ENCODE measurements at regions not wholly inside any gene's neighbourhood (a gene's known extent, or its start where the extent isn't known, plus 50 kb on each side); places are given as distances from the start of the nearest gene placed in this dataset.
"Not testable (repeated sequence)": the region's sequence is repeated elsewhere in the genome, so short reads cannot be mapped to it uniquely, and the experiment has no call there.

DNA sequence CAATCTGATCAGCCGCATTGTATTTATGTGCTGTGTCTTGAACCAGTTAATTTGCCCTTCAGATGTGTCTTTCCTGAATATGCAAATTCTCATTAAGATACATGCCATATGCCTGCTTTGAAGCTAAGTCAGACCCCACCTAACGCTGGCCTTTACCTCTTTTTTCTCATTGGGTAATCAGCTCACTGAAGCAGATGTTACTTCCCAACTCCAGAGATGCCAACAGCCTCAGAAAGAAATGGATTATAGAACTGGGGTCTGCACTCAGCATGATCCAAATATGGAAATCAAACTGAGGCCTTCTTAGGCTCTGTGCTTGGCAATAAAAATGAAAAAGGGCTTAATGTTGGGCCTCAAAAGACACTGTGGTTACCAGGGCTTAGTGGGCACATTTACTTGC is 113.9 kb downstream of the FZD1 start:
- DNase-seq (ENCODE audit: low read depth) = no peak
- TF ChIP-seq CTCF (IDR thresholded peaks at IDR 0.05; ENCODE audit: insufficient read depth, low read depth, low read length, missing control alignments) = no peak
- H3K4me3 ChIP-seq (ENCODE audit: low read depth, low read length) = no peak overlapping the region

DNA sequence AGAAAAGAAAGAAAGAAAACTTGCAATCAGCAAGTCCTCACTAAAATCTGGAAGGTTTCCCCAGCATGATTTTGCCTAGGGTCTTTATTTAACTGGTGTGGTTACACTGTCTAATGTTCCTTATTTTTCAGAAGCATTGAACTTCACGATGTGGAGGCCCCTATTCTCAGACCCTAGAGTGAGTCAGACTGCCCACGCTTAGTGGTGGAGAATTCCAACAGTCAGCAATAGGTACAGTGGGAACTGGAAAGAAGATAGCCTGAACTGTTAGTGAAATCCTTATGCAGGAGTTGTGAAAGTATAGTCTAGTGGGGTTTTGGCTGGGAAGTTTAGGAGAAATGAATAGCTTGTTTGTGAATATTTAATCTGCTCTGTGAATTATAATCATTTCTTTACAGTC is 115.0 kb downstream of the FZD1 start:
- no peak for DNase-seq (ENCODE audit: low read depth)
- H3K4me3 ChIP-seq (ENCODE audit: low read depth, low read length) = no peak overlapping the region
- TF ChIP-seq CTCF (IDR thresholded peaks at IDR 0.05; ENCODE audit: insufficient read depth, low read depth, low read length, missing control alignments) = no peak

DNA sequence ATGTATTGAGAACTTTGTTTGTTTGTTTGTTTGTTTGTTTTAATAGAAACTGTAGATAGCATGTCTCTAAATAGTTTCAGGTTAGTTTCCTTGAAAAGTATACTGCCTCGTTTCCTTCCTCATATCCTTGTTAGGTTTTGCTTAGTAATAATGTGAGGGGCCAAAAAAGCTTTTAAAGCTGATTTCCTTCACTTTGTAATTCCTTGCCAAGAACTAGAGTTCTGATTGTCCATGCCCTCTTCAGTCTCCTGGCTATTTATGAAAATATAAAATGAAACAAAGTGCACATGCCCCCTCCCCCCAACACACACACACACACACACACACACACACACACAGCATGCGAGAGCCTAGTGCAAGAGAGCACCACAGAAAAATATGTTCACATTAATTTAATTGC is 115.8 kb downstream of the FZD1 start:
- no peak overlapping the region for H3K4me3 ChIP-seq (ENCODE audit: low read depth, low read length)
- no peak for TF ChIP-seq CTCF (IDR thresholded peaks at IDR 0.05; ENCODE audit: insufficient read depth, low read depth, low read length, missing control alignments)
- no peak for DNase-seq (ENCODE audit: low read depth)

GRCh38 chr7:91383053-91383904 is 119.0 kb downstream of the FZD1 start:
- no peak overlapping the region for H3K4me3 ChIP-seq (ENCODE audit: low read depth, low read length)
- no peak for TF ChIP-seq CTCF (IDR thresholded peaks at IDR 0.05; ENCODE audit: insufficient read depth, low read depth, low read length, missing control alignments)
- DNase-seq (ENCODE audit: low read depth) = no peak

GRCh38 chr7:91383905-91384274 is 119.7 kb downstream of the FZD1 start:
- DNase-seq (ENCODE audit: low read depth) = no peak
- H3K4me3 ChIP-seq (ENCODE audit: low read depth, low read length) = no peak overlapping the region
- no peak for TF ChIP-seq CTCF (IDR thresholded peaks at IDR 0.05; ENCODE audit: insufficient read depth, low read depth, low read length, missing control alignments)

- H3K4me3 ChIP-seq (ENCODE audit: low read depth, low read length); DNase-seq (ENCODE audit: low read depth): not testable (repeated sequence)
Observed at GRCh38 chr7:91394757-91395156, 130.5 kb downstream of the FZD1 start.

DNA sequence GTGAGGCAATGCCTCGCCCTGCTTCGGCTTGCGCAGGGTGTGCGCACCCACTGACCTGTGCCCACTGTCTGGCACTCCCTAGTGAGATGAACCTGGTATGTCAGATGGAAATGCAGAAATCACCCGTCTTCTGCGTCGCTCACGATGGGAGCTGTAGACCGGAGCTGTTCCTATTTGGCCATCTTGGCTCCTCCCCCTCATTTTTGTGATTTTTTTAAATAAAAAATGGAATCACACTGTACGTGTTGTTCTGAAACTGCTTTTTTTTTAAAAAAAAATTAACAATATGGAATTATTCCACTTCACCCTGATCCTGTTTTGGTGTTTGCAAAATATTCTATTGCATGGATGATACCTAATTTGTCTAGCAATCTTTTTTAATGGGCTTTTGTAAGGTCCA is 131.1 kb downstream of the FZD1 start:
- not testable (repeated sequence) for DNase-seq (ENCODE audit: low read depth); H3K4me3 ChIP-seq (ENCODE audit: low read depth, low read length)

DNA sequence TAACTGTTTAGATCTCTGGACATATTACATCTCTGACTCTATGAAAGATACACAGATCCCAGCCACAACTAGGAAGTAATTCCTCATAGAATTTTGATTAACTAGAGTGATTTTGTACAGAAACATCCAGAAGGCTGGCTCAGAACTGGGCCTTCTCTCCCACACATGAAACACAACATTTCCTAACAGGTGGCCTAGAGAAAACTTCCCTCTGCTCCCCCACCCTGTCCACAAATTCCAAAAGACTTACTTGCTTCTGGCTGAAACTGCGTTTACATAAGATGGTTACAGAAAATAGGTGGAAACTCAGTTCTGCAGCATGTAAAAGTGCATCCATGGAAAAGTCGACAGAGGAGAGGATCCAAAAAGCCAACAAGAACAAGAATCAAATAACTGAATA is 132.9 kb downstream of the FZD1 start:
- H3K4me3 ChIP-seq (ENCODE audit: low read depth, low read length) = no peak overlapping the region
- no peak for DNase-seq (ENCODE audit: low read depth)
- TF ChIP-seq CTCF (IDR thresholded peaks at IDR 0.05; ENCODE audit: insufficient read depth, low read depth, low read length, missing control alignments) = no peak
